Subcutaneous abdominal adipose tissue (tissue), 5 donors: ENCODE measurements at regions not wholly inside any gene's neighbourhood (a gene's known extent, or its start where the extent isn't known, plus 50 kb on each side); places are given as distances from the start of the nearest gene placed in this dataset.

Source experiments
- H3K27ac ChIP-seq: one replicate; pipeline ENCODE4 v1.7.0; 2013; ENCODE audit warnings: low read depth, mild to moderate bottlenecking, inconsistent platforms, low read length, moderate library complexity
- H3K27me3 ChIP-seq, 5 donors: one replicate each; pipeline ENCODE4 v1.7.0; 2013; ENCODE audit warnings: low read length in 5 of 5, inconsistent platforms in 1 of 5; ENCODE audit not compliant: control insufficient read depth in 5 of 5, insufficient read depth in 4 of 5
- H3K36me3 ChIP-seq, 5 donors: one replicate each; pipeline ENCODE4 v1.7.0; 2013; ENCODE audit warnings: low read length in 5 of 5; ENCODE audit not compliant: control insufficient read depth in 5 of 5, insufficient read depth in 5 of 5
- H3K4me1 ChIP-seq, 5 donors: one replicate each; pipeline ENCODE4 v1.7.0; 2013; ENCODE audit warnings: low read length in 5 of 5, mild to moderate bottlenecking in 3 of 5, moderate library complexity in 1 of 5; ENCODE audit not compliant: control insufficient read depth in 5 of 5, insufficient read depth in 5 of 5
- H3K4me3 ChIP-seq, 5 donors: one replicate each; pipeline ENCODE4 v1.7.0; 2013; ENCODE audit warnings: low read length in 5 of 5, low read depth in 1 of 5
- H3K9ac ChIP-seq, 5 donors: one replicate each; pipeline ENCODE4 v1.7.0; 2013; ENCODE audit warnings: low read length in 5 of 5, mild to moderate bottlenecking in 4 of 5, moderate library complexity in 3 of 5
- H3K9me3 ChIP-seq, 5 donors: one replicate each; pipeline ENCODE4 v1.7.0; 2013; ENCODE audit warnings: low read length in 5 of 5; ENCODE audit not compliant: control insufficient read depth in 5 of 5
- donor health status: healthy.
- donor health status: healthy.
- donor health status: healthy.
- donor health status: healthy.
- donor health status: healthy.

DNA sequence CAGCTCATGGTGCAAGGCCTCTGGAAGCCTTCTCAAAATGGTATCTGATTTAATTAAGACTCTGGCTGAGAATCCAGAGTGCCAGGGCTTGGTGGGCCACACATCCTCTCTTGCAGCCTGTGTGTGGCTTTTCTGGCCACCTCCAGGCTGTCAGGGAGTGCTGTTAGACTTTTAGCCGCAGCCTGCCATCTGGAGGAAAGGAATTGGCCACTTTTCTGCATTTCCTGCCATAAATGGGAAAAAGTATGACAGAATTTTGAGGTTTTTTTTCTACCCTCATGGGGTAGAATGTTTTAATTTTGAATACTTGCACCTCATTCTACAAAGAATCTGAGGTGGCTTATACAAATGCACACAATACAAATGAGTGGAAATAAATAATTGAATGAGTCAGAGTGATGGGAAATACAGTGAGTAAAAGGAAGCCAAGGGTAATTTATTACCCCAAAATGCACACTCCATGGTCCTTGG, 218.4 kb downstream of the ADAMTS15 start:
- Histone ChIP-seq H3K27me3 (no peaks in the 10 kb centered on the region), H3K27ac (peak overlapping the region; percentile 15), H3K36me3 (no peaks in the 10 kb centered on the region), H3K4me1 (peaks cover 1 to 25% (median 21%) of the 10 kb centered on the region in 5 donors), H3K9me3 (no peaks in the 10 kb centered on the region), H3K4me3 (no peak overlapping the region), H3K9ac (no peak overlapping the region)

DNA sequence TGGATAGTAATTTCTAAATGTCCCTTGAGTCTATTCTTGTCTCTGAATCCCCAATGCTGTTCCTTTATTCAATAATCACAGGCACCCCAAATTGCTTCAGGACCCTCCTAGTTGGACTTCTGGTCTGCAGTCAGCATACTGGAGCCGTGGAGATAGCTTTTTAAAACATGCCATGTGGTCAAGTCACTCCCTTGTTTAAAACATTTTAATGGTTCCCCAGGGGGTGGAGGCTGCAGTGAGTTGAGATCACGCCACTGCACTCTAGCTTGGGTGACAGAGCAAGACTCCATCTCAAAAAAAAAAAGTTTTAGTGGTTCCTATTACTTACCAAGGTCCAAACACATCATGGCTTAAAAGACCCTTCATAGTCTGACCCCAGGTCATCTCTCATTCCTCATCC, 220.3 kb downstream of the ADAMTS15 start:
- Histone ChIP-seq H3K36me3 (no peaks in the 10 kb centered on the region), H3K9ac (no peak overlapping the region), H3K27me3 (no peaks in the 10 kb centered on the region), H3K27ac (no peak overlapping the region), H3K4me1 (peaks cover 11 to 36% (median 32%) of the 10 kb centered on the region in 5 donors), H3K4me3 (no peak overlapping the region), H3K9me3 (no peaks in the 10 kb centered on the region)

DNA sequence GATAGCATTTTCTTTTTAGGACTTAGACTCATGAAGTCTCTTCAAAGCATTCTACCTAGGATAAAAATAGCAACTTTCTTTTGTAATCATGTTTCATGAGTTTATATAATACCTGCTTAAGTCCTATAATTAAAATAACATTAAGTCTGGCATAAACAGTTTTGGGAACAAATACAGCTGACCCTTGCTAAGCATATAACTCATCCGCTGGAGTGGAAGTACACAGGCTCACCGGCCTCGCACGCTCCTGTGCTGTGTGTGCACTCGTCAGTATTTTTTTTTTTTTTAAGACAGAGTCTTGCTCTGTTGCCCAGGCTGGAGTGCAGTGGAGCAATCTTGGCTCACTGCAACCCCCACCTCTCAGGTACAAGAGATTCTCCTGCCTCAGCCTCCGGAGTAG, 221.8 kb downstream of the ADAMTS15 start:
- Histone ChIP-seq H3K9ac (no peak overlapping the region), H3K4me1 (peaks cover 11 to 42% (median 38%) of the 10 kb centered on the region in 5 donors), H3K27ac (no peak overlapping the region), H3K36me3 (no peaks in the 10 kb centered on the region), H3K9me3 (no peaks in the 10 kb centered on the region), H3K4me3 (no peak overlapping the region), H3K27me3 (no peaks in the 10 kb centered on the region)

DNA sequence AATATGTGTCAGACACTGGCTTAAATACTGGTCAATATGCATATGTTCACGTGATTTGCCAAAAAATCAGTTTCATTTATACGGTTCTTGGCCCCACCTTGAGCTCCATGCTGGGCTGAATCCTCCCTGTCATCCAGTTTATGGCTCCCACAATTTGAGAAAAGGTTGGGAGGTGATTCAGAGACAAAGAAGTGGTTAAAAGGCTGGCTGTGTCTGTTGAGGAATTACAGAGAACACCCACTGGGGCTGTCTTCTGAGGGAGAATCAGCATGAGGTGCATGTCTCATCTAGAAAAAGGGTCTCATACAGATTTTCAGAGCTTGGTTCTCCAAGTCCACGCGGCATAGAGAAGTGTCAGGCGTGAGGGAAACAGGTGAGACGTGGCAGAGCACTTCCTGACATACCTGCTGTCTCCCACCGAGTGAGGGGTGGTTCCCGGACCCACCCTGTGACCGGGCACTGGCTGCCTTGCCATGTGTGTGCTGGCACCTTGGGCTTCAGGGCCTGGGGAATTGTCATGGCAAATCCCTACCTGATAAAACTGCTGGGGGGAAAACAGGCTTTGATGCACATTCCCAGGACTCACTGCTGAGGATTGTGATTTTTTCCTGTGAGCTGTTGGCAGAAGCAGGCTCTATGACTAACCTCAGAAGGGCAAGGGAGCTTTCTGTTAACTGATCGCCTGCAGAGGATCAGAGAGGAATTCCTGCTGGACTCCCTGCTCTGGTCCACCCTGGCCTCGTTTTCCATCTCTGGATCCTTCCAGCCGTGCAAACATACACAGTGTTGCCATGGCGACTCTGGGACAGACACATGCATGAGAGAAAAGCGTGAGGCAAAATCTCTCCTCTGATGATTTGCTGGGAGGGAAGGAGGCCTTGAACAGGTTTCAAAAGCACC, 223.6 kb downstream of the ADAMTS15 start:
- Histone ChIP-seq H3K27me3 (no peaks in the 10 kb centered on the region), H3K9ac (peak overlapping the region in 2 of 5 donors; percentile 34 to 59), H3K4me1 (peaks cover 17 to 53% (median 51%) of the 10 kb centered on the region in 5 donors), H3K9me3 (no peaks in the 10 kb centered on the region), H3K4me3 (peak overlapping the region in 1 of 5 donors; percentile 27), H3K27ac (peak overlapping the region; percentile 60), H3K36me3 (no peaks in the 10 kb centered on the region)

DNA sequence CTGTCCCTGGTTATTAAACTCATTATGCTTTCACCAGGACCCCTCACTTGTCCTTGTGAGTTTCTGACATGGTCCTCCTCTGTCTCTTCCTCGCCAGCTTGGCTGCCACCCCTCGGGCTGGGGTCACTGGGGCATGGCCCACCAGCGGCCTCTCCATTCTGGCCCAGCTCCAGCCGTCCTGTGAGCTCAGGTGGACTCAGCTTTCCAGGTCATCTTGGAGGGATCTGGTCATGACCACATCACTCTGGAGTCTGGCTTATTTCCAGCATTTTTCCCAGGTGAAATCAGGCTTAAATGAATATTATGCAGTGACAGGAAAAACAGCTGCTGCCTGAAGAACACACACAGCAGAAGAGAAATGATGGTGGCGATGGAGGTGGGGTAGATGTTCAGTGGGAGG, 224.5 kb downstream of the ADAMTS15 start:
- no peaks in the 10 kb centered on the region for H3K36me3 ChIP-seq
- no peak overlapping the region for H3K9ac ChIP-seq
- H3K27ac ChIP-seq = peak overlapping the region; percentile 42
- no peaks in the 10 kb centered on the region for H3K27me3 ChIP-seq
- peaks cover 17 to 60% (median 57%) of the 10 kb centered on the region in 5 donors for H3K4me1 ChIP-seq
- no peak overlapping the region for H3K4me3 ChIP-seq
- no peaks in the 10 kb centered on the region for H3K9me3 ChIP-seq

DNA sequence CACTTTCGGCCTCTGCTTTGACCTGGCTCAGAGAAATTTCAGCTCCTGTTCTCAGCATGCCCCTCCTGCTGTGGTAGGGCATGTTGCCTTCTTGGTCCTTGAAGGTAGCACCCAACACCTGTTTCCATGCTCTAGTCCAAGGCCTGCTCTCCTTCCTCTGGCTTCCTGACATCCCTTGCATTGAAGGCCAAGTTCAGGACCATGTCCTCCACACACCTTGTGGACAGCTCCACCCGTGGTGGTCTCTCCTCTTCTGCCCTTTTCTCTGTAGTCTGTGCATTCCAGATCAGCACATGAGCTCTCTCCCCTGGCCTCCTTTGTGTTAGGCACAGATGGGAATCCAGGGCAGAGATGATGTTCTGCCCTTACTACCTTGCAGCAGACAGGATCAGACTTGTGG, 225.3 kb downstream of the ADAMTS15 start:
- Histone ChIP-seq H3K9ac (no peak overlapping the region), H3K4me1 (peaks cover 17 to 63% (median 59%) of the 10 kb centered on the region in 5 donors), H3K27me3 (no peaks in the 10 kb centered on the region), H3K27ac (no peak overlapping the region), H3K36me3 (no peaks in the 10 kb centered on the region), H3K9me3 (peaks cover 0 to 2% (median 0%) of the 10 kb centered on the region in 5 donors), H3K4me3 (no peak overlapping the region)

DNA sequence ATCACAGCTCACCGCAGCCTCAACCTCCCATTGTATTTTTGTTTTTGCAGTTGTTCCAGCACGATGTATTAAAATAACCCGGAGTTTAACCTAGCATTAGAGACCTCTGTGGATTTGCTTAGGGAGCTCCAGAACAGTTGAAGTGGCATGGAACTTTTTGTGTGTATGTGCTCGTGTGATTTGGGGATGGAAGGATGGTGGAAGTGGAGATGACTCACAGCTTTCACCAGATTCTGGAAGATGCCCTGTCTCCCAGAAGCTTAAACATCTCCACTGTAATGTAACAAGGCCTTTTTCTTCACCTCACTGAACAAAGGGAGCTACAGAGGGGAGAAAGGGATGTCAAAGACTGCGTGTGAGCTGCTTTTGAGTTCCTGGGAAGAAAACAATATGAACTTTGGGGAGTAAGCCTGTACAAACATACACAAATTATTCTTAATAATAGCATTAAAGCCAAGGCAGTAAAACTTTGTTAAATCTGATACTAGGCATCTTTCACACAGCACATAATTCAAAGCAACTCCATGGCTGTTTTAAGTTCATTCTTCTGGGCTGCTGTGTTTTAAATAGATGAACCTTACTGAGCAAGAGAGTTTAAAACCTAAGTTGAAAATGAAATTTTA, 226.4 kb downstream of the ADAMTS15 start:
- H3K27me3 ChIP-seq = no peaks in the 10 kb centered on the region
- H3K9me3 ChIP-seq = peaks cover 4 to 11% (median 8%) of the 10 kb centered on the region in 5 donors
- H3K9ac ChIP-seq = no peak overlapping the region
- peaks cover 17 to 58% (median 54%) of the 10 kb centered on the region in 5 donors for H3K4me1 ChIP-seq
- H3K27ac ChIP-seq = peak overlapping the region; percentile 89
- H3K4me3 ChIP-seq = no peak overlapping the region
- no peaks in the 10 kb centered on the region for H3K36me3 ChIP-seq

DNA sequence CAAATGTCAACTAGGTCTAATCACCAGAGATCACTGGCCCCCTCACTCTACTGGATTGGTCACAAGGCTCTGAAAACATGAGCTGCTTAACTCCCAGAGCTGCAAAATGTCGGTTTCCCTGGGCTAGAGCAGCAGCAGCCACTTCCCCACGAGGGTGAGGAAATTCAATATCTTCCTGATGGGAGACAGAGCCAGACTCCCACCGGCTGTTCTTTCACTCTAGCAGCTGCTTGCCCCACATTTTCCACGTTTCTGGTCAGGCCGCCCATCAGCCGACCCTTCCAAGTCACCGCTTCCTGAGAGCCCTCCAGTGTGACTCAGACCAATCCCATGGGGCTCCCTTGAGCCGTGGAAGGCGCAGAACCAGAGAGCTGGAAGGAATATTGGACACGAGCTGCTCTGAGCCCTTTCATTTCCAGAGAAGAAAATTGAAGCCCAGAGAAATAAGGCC, 227.0 kb downstream of the ADAMTS15 start:
- no peaks in the 10 kb centered on the region for H3K36me3 ChIP-seq
- H3K4me3 ChIP-seq = peak overlapping the region in 2 of 5 donors; percentile 13 to 18
- H3K27ac ChIP-seq = peak overlapping the region; percentile 89
- H3K27me3 ChIP-seq = no peaks in the 10 kb centered on the region
- H3K9ac ChIP-seq = peak overlapping the region in 2 of 5 donors; percentile 16 to 52
- peaks cover 6 to 15% (median 9%) of the 10 kb centered on the region in 5 donors for H3K9me3 ChIP-seq
- peaks cover 17 to 58% (median 54%) of the 10 kb centered on the region in 5 donors for H3K4me1 ChIP-seq

DNA sequence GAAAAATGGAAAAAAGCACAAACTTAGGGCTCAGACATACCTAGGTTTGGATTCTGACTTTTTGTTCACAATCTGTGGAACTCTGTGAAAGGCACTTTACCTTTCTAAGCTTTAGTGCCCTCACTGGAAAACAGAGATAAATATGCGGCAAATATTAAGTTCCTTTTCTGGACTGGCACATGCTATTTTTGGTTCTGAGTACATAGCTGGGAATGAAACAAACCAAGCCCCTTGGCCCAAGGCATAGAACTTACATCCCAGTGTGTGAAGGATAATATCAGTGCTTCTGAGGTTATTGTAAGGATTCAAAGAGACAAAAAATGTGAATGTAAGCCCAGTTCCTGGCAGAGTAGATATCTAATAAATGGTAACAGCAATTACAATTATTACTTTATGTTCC, 227.5 kb downstream of the ADAMTS15 start:
- Histone ChIP-seq H3K4me3 (peak overlapping the region in 1 of 5 donors; percentile 13), H3K27ac (peak overlapping the region; percentile 89), H3K9me3 (peaks cover 6 to 20% (median 14%) of the 10 kb centered on the region in 5 donors), H3K9ac (peak overlapping the region in 2 of 5 donors; percentile 73 to 84), H3K36me3 (no peaks in the 10 kb centered on the region), H3K27me3 (no peaks in the 10 kb centered on the region), H3K4me1 (peaks cover 17 to 58% (median 52%) of the 10 kb centered on the region in 5 donors)
